GM04504 (cell line): ENCODE measurements at regions not wholly inside any gene's neighbourhood (a gene's known extent, or its start where the extent isn't known, plus 50 kb on each side); places are given as distances from the start of the nearest gene placed in this dataset.
A peak's percentile ranks its signal among the peaks of the same experiment; 100 is the strongest.
"Not testable (repeated sequence)": the region's sequence is repeated elsewhere in the genome, so short reads cannot be mapped to it uniquely, and the experiment has no call there.

Experiments
- DNase-seq: peaks from one replicate; pipeline ENCODE4 v3.0.0-alpha.2; 2012; ENCODE audit warnings: low read depth

GRCh38 chr2:156933645-156934225, 323.8 kb upstream of the GALNT5 start:
- DNase-seq: no peak

DNA sequence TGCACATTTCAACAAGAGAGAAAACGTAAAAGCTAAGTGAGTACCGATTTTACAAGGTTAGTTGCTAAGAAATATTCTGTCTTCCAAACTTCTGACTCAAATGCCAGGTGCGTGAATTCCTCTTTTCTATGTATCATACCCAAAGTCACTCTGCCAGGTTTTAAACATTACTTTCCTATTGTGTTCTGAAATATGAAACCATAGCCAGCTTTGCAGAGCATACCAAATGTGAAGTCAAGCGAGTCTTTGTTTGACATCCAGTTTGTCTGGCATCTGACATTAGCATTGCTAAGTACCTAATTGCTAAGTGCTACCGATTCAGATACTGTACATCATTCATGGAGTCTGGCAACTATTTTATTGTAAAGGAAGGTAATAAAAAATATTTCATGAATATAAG, 321.9 kb upstream of the GALNT5 start:
- no peak for DNase-seq

DNA sequence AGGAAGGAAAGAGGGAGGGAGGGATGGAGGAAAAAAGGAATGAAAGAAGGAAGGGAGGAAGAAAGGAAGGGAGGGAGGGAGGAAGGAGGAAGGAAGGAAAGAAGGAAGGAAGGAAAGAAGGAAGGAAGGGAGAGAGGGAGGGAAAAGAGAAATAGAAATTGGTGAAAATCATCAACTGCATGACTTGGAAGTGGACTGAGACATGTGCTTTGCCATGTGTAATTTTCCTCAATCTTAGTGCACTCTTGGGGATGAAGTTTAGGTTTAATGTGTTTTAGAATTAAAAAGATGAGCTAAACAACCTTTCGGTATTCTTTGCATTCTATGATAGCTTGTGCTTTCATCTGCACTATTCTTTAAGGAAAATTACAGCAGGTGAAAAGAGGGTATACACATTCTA, 320.1 kb upstream of the GALNT5 start:
- no peak for DNase-seq

DNA sequence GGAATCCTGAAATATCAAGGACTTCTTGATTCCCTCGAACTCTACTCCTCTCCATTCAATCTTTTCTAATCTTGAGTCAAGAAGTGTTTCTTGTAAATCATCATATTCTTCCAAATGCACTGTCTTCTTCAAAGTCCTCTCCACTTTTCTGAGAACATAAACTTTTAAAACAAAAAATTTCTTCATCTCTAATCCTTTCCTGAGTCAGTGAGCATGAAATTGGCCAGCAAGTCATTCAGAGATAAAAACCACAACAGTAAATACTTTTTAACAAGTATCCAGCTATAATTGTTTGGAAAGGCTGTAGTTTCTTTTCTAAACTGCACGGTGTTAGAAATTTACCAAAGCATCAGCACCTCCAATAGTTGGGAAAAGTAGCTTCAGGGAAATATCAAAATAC, 312.6 kb upstream of the GALNT5 start:
- DNase-seq: peak; percentile 3

GRCh38 chr2:156947261-156947660, 310.2 kb upstream of the GALNT5 start:
- DNase-seq: no peak

- no peak for DNase-seq
These were observed 301.8 kb upstream of the GALNT5 start for GRCh38 chr2:156955701-156956100.

- DNase-seq: no peak
These were observed 301.3 kb upstream of the GALNT5 start for GRCh38 chr2:156956161-156956560.

DNA sequence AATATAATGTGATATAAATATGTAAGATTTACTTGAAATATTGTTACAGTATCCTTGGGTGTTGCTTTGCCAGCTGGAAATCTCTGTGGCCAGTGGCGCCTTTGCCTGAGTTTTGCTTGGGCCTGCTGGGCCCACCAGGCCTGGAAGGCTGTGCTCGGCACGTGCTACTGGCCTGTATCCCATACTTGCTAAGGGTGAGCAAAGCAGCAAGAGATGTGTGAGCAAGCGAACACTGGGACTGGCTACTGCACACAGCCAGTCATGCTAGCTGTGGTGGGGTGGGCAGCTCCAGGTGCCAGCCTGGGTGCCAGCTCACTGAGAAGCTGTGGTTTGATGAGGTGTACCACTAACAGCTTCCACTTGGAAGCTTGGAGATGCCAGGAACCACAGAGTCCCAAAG, 299.1 kb upstream of the GALNT5 start:
- no peak for DNase-seq

GRCh38 chr2:156959481-156959880, 298.0 kb upstream of the GALNT5 start:
- no peak for DNase-seq

GRCh38 chr2:156982615-156983014, 274.9 kb upstream of the GALNT5 start:
- no peak for DNase-seq

DNA sequence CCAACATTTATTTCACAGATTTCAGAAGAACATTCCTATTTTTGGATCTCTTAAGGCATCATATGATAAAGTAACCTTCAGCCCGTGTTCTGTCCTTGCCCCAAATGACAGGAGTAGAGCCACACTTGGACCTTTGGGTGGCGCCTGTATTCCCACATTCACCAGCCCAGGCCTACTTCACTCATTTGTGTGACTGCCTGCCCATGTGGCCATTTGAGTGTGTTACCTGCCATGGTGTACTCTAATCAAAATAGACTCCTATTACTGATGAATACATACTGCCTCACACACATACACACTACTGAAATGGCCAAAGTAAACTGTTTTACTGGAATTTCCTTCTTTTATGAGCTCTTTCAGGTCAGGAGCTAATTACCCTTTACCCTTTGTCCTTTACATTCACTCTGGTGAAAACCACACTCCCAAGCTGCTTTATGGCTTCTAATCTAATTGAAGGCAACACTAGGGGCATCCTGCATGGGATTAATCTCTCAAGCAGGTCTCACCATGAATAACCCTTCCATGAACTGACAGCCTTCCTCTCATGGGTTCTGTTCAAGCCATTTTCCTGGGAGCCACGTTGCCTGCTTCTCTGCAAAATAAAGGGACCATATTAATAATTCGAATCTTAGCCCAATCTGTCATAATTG, 271.0 kb upstream of the GALNT5 start:
- no peak for DNase-seq

DNA sequence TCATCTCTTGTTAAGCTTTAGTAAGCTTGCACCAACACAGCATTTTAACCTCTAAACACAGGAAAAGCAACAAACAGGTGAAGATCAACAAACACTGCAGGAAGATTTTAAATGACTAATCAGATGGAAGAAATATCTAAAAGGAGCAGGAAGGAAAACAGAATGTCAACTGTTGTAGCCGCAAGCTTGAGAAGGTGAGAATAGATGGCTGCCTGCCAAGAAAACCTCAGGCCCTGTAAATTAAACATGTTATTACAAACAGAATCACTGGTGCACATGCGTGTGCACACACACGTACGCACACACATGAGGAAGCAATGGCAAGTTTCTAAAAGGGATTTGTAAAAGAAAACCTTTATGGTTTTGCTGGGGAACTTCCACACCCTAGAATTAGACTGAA, 257.8 kb upstream of the GALNT5 start:
- DNase-seq: no peak

GRCh38 chr2:157004789-157005188, 252.7 kb upstream of the GALNT5 start:
- DNase-seq: no peak

GRCh38 chr2:157015015-157015575, 242.4 kb upstream of the GALNT5 start:
- DNase-seq: no peak

DNA sequence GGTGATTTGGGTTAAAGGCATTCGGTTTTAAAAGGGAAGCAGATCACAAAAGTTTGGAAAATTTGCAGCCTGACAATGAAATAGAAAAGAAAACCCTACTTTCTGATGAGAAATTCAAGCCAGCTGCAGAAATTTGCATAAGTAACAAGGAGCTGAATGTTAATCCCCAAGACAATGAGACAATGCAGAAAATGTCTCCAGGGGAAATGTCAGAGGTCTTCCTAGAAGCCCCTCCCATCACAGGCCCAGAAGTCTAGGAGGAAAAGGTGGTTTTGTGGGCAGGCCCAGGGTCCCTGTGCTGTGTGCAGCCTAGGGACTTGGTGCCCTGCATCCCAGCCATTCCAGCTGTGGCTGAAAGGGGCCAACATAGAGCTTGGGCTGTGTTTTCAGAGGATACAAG, 234.2 kb upstream of the GALNT5 start:
- DNase-seq: not testable (repeated sequence)

DNA sequence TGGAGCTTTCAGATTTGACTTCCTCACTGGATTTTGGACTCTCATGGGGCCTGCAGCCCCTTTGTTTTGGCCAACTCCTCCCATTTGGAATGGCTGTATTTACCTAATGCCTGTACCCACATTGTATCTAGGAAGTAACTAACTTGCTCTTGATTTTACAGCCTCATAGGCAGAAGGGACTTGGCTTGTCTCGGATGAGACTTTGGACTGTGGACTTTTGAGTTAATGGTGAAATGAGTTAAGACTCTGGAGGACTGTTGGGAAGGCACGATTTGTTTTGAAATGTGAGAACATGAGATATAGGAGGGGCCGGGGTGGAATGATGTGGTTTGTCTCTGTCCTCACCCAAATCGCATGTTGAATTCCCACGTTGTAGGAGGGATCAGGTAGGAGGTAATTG, 233.4 kb upstream of the GALNT5 start:
- no peak for DNase-seq

GRCh38 chr2:157032017-157032416, 225.5 kb upstream of the GALNT5 start:
- peak; percentile 75 for DNase-seq

DNA sequence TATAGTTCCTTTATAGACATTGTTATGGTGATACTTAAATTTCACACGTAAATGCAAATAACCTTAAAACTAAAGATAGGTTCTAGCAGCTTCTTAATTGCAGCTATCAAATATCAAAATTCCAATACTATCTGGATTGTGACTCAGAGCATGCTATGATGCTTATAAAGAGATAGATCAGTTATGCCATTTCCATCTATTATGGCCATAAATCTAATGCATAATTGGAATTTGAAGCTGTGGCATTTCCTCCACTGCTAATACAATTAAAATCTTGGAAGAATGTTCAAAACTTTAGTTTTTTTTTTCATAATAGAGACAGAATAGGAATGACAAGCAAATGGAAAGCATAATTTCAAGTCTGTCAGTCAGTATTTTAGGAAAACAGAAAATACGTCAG, 220.8 kb upstream of the GALNT5 start:
- DNase-seq: no peak

DNA sequence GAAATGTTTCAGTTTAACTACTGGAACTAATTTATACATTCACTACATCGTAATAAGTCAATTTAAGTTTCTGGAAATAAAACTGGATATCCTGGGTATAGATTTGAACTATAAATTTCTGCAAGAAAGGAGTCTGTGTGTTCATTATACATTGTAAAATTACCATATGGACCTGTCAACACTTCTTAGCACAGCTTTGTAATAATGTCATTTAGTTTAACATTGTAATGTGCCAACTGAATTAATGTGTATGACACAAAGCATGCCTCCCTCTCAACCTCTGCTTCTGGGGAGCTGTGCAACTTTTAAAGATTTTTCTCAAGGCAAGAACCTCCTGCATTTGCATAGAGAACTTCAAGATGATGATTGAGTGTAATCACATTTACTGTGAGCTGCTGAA, 213.7 kb upstream of the GALNT5 start:
- DNase-seq: no peak

- no peak for DNase-seq
These were observed 211.1 kb upstream of the GALNT5 start for GRCh38 chr2:157046396-157046795.

DNA sequence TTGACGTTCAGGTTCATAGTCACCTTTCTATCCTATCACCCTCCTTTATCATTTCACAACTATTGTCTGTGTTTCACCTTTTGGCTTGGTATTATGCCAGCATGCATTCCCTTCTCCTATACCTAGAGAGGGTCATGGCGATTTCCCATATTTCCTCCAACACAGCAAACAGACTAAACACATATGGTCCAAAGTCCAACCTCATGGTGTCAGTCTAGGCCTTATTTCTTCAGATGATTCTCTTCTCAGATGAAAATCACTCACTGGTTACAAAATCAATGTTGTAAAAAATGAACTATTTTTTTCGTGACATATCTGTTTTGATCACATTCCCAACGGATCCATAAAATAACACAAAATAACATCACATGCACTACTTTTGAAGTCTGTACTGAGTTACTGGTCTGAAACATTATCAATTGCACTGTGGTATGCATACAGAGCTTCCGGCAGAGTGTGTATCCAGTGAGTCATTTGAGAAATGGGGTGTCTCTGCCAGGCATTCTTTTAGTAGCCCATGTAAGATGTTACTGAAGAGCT, 204.8 kb upstream of the GALNT5 start:
- DNase-seq: peak; percentile 24

DNA sequence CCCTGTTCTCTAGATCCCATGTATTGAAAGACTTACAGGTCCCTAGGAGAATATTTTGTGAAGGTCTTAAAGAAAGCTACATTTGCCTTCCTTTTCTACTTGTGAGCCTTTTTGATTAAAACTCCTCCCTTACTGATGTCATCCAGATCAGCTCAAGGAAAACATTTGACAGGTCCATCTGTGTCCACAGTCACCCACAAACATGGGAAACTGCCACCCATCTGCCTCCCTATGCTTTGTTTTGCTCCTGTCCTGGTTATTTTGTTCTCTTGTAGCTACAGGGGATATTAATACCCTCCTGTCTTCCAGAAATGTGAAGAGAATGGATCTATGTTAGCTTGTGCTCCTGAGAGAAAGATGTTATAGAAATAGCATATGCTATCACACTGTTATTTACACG, 203.6 kb upstream of the GALNT5 start:
- DNase-seq: no peak

GRCh38 chr2:157055660-157056199, 201.8 kb upstream of the GALNT5 start:
- DNase-seq: no peak
